Stimulated activated CD4-positive, alpha-beta T cell treated with anti-CD3 and anti-CD28 coated beads, Interleukin-4, amount 100 ng/mL, for 48 hours (primary cell): ENCODE measurements at regions not wholly inside any gene's neighbourhood (a gene's known extent, or its start where the extent isn't known, plus 50 kb on each side); places are given as distances from the start of the nearest gene placed in this dataset.

Experiments
- DNase-seq, 2 donors: peaks; one replicate each; pipeline ENCODE4 v3.0.0-alpha.2; 2020; ENCODE audit warnings: low read depth in 2 of 2

- no peak for DNase-seq
These were observed 470.7 kb upstream of the SLITRK1 start for GRCh38 chr13:84352946-84353345.

GRCh38 chr13:84339456-84339855 lies 457.2 kb upstream of the SLITRK1 start:
- DNase-seq = no peak

- no peak for DNase-seq
These were observed 450.1 kb upstream of the SLITRK1 start for GRCh38 chr13:84332346-84332745.

GRCh38 chr13:84315527-84315926 lies 433.3 kb upstream of the SLITRK1 start:
- DNase-seq = no peak

GRCh38 chr13:84303035-84303434 lies 420.8 kb upstream of the SLITRK1 start:
- DNase-seq = no peak

GRCh38 chr13:84297251-84297650 lies 415.0 kb upstream of the SLITRK1 start:
- no peak for DNase-seq

GRCh38 chr13:84296401-84296800 lies 414.1 kb upstream of the SLITRK1 start:
- no peak for DNase-seq

- DNase-seq = no peak
These were observed 412.3 kb upstream of the SLITRK1 start for GRCh38 chr13:84294576-84294975.

GRCh38 chr13:84290386-84290785 lies 408.1 kb upstream of the SLITRK1 start:
- no peak for DNase-seq

- DNase-seq = no peak
These were observed 396.9 kb upstream of the SLITRK1 start for GRCh38 chr13:84279166-84279565.

- no peak for DNase-seq
These were observed 390.7 kb upstream of the SLITRK1 start for GRCh38 chr13:84272877-84273562.

- no peak for DNase-seq
These were observed 383.0 kb upstream of the SLITRK1 start for GRCh38 chr13:84265257-84265764.

- DNase-seq = no peak
These were observed 381.2 kb upstream of the SLITRK1 start for GRCh38 chr13:84263354-84264069.

GRCh38 chr13:84255226-84255797 lies 373.0 kb upstream of the SLITRK1 start:
- no peak for DNase-seq

GRCh38 chr13:84249463-84249862 lies 367.2 kb upstream of the SLITRK1 start:
- no peak for DNase-seq

GRCh38 chr13:84243340-84243739 lies 361.1 kb upstream of the SLITRK1 start:
- DNase-seq = no peak

- DNase-seq = no peak
These were observed 356.8 kb upstream of the SLITRK1 start for GRCh38 chr13:84239032-84239431.

GRCh38 chr13:84238381-84238780 lies 356.1 kb upstream of the SLITRK1 start:
- no peak for DNase-seq

- no peak for DNase-seq
These were observed 354.9 kb upstream of the SLITRK1 start for GRCh38 chr13:84237143-84237542.

GRCh38 chr13:84234416-84234815 lies 352.1 kb upstream of the SLITRK1 start:
- no peak for DNase-seq

- DNase-seq = no peak
These were observed 348.3 kb upstream of the SLITRK1 start for GRCh38 chr13:84230568-84230967.

GRCh38 chr13:84211048-84211447 lies 328.8 kb upstream of the SLITRK1 start:
- no peak for DNase-seq
